ENCODE measurements at regions not wholly inside any gene's neighbourhood (a gene's known extent, or its start where the extent isn't known, plus 50 kb on each side); places are given as distances from the start of the nearest gene placed in this dataset.

- no peak overlapping the region for H3K4me3 ChIP-seq
- TF ChIP-seq, protein P1, sequence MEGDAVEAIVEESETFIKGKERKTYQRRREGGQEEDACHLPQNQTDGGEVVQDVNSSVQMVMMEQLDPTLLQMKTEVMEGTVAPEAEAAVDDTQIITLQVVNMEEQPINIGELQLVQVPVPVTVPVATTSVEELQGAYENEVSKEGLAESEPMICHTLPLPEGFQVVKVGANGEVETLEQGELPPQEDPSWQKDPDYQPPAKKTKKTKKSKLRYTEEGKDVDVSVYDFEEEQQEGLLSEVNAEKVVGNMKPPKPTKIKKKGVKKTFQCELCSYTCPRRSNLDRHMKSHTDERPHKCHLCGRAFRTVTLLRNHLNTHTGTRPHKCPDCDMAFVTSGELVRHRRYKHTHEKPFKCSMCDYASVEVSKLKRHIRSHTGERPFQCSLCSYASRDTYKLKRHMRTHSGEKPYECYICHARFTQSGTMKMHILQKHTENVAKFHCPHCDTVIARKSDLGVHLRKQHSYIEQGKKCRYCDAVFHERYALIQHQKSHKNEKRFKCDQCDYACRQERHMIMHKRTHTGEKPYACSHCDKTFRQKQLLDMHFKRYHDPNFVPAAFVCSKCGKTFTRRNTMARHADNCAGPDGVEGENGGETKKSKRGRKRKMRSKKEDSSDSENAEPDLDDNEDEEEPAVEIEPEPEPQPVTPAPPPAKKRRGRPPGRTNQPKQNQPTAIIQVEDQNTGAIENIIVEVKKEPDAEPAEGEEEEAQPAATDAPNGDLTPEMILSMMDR (IDR thresholded peaks at IDR 0.05): no peak
- no peak for TF ChIP-seq POLR2A (IDR thresholded peaks at IDR 0.05)
- TF ChIP-seq EP300 (IDR thresholded peaks at IDR 0.05): no peak
- no peak for TF ChIP-seq POLR2AphosphoS5 (IDR thresholded peaks at IDR 0.05)
- no peak for ATAC-seq (ENCODE audit: low FRiP score in 2 of 2)
- 90 to 92% methylated on average over 3 of the region's 3 CpGs for WGBS, 2 donors
- H3K27ac ChIP-seq: no peak overlapping the region
- H3K4me1 ChIP-seq: no peaks in the 10 kb centered on the region
- no peak for DNase-seq
- no peaks in the 10 kb centered on the region for H3K36me3 ChIP-seq
- no peaks in the 10 kb centered on the region for H3K27me3 ChIP-seq
- H3K9me3 ChIP-seq: peaks cover 0 to 3% (median 0%) of the 10 kb centered on the region in 4 donors
Observed at GRCh38 chr6:19349429-19349828, 487.7 kb upstream of the ID4 start.

GRCh38 chr6:19354181-19354580, 483.0 kb upstream of the ID4 start:
- 63 to 67% methylated on average over 1 of the region's 1 CpG for WGBS, 2 donors
- no peak for DNase-seq
- H3K9me3 ChIP-seq: peaks cover 0 to 3% (median 0%) of the 10 kb centered on the region in 4 donors

DNA sequence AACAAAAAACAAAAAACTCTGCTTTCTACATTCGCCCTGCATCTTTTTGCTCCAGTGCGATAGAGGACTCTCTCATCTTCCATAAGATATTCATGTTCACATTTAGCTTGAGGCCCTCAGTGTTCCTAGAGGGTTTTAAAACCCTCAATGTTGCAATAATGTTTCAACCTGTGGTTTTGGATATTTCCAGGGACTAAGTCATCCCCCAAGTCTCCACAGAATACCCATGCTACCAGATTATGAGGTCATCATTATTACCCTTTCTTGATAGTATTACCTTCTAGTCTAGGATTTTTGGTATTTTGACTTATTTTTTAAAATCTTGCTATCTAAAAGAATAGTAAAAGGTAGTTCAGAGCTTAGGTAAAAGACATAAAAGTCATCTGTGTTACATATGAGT, 480.5 kb upstream of the ID4 start:
- H3K27me3 ChIP-seq: no peaks in the 10 kb centered on the region

More at GRCh38 chr6:19354181-19354580, 483.0 kb upstream of the ID4 start:
- H3K27ac ChIP-seq: no peak overlapping the region
- no peak overlapping the region for H3K4me3 ChIP-seq
- no peaks in the 10 kb centered on the region for H3K4me1 ChIP-seq
- TF ChIP-seq POLR2A (IDR thresholded peaks at IDR 0.05) (no peak), POLR2AphosphoS5 (IDR thresholded peaks at IDR 0.05) (no peak), EP300 (IDR thresholded peaks at IDR 0.05) (no peak)
- TF ChIP-seq, protein P1 (IDR thresholded peaks at IDR 0.05): no peak
- no peaks in the 10 kb centered on the region for H3K27me3 ChIP-seq
- no peak for ATAC-seq (ENCODE audit: low FRiP score in 2 of 2)
- H3K36me3 ChIP-seq: no peaks in the 10 kb centered on the region

GRCh38 chr6:19362396-19362795, 474.8 kb upstream of the ID4 start:
- Histone ChIP-seq H3K27ac (no peak overlapping the region), H3K4me3 (no peak overlapping the region), H3K4me1 (no peaks in the 10 kb centered on the region), H3K9me3 (no peaks in the 10 kb centered on the region), H3K27me3 (no peaks in the 10 kb centered on the region), H3K36me3 (no peaks in the 10 kb centered on the region)
- TF ChIP-seq POLR2AphosphoS5 (IDR thresholded peaks at IDR 0.05): no peak
- TF ChIP-seq POLR2A (IDR thresholded peaks at IDR 0.05): no peak
- TF ChIP-seq, protein P1 (IDR thresholded peaks at IDR 0.05): no peak
- no peak for TF ChIP-seq EP300 (IDR thresholded peaks at IDR 0.05)
- no peak for ATAC-seq (ENCODE audit: low FRiP score in 2 of 2)
- 73 to 85% methylated on average over 8 of the region's 8 CpGs for WGBS, 2 donors
- no peak for DNase-seq

More for the DNA sequence above, 480.5 kb upstream of the ID4 start:
- TF ChIP-seq POLR2AphosphoS5 (IDR thresholded peaks at IDR 0.05): no peak
- Histone ChIP-seq H3K27ac (no peak overlapping the region), H3K9me3 (no peaks in the 10 kb centered on the region), H3K36me3 (no peaks in the 10 kb centered on the region), H3K4me1 (no peaks in the 10 kb centered on the region), H3K4me3 (no peak overlapping the region)
- DNase-seq (no peak), ATAC-seq (ENCODE audit: low FRiP score in 2 of 2) (no peak)
- WGBS, 2 donors: 93 to 97% methylated on average over 2 of the region's 2 CpGs

DNA sequence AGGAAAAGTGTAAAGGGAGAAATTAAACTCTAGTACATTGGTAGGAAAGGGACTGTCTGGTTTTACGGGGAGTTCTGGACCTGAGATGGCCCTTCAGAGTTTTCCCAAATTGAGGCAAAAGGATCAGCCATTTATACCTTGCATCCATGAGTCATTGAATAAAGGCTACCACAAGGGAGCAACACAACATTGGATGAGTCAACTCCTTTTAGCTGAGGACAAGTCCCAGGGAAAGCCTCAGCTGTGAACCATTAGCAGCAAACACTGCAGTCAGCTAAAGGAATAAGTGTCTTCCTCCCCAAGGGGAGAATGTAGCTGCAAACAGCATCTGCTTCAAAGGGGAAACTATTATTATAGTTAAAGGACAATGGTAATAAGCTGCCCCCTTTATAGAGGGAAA, 468.7 kb upstream of the ID4 start:
- DNase-seq (no peak), ATAC-seq (ENCODE audit: low FRiP score in 2 of 2) (no peak)
- Histone ChIP-seq H3K27me3 (no peaks in the 10 kb centered on the region), H3K9me3 (no peaks in the 10 kb centered on the region), H3K36me3 (no peaks in the 10 kb centered on the region), H3K4me3 (no peak overlapping the region), H3K27ac (no peak overlapping the region), H3K4me1 (no peaks in the 10 kb centered on the region)
- TF ChIP-seq EP300 (IDR thresholded peaks at IDR 0.05) (no peak), POLR2A (IDR thresholded peaks at IDR 0.05) (no peak), POLR2AphosphoS5 (IDR thresholded peaks at IDR 0.05) (no peak)
- TF ChIP-seq, protein P1 (IDR thresholded peaks at IDR 0.05): no peak
- WGBS, 2 donors: 87 to 100% methylated on average over 1 of the region's 1 CpG

Measured in upper lobe of left lung (tissue), 6 donors.